CD4-positive, alpha-beta T cell treated with Interleukin-10 for 1 hour (primary cell): ENCODE measurements at regions not wholly inside any gene's neighbourhood (a gene's known extent, or its start where the extent isn't known, plus 50 kb on each side); places are given as distances from the start of the nearest gene placed in this dataset.
"Not testable (repeated sequence)": the region's sequence is repeated elsewhere in the genome, so short reads cannot be mapped to it uniquely, and the experiment has no call there.

Source experiments
- DNase-seq: peaks from one replicate; pipeline ENCODE4 v3.0.0-alpha.2; 2020

DNA sequence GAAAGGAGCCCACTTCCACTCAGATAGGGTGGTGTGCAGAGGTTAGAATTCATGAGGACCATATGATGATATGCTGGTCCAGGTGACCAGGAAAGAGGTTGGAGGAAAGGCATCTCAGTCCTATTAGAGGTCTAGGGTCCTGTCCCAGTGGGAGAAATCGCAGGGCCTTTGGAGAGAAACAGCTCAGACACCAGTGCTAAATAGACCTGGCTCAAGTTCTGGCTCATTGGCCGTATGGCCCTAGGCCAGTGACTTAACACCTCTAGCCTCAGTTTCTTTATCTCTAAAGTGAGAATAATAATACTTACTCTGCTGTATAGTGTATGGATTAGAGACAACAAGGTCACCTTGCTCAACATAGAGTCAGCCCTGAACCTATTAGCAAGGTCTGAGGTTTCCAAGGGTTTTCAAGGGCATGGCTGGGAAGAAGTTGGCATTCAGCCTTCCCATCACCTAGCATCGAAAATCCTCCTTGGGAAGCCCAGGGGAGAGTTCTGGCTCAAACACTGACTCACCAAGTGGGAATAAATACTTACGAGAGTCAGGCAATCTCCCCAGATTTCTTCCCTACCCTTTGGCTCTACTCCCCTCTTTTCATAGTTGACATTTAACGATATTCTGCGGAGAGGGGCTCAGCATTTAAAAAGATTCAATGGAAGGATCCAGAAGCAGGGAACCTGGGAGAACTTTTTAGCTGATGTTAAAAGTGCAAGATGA, 473.1 kb upstream of the PODXL start:
- no peak for DNase-seq

DNA sequence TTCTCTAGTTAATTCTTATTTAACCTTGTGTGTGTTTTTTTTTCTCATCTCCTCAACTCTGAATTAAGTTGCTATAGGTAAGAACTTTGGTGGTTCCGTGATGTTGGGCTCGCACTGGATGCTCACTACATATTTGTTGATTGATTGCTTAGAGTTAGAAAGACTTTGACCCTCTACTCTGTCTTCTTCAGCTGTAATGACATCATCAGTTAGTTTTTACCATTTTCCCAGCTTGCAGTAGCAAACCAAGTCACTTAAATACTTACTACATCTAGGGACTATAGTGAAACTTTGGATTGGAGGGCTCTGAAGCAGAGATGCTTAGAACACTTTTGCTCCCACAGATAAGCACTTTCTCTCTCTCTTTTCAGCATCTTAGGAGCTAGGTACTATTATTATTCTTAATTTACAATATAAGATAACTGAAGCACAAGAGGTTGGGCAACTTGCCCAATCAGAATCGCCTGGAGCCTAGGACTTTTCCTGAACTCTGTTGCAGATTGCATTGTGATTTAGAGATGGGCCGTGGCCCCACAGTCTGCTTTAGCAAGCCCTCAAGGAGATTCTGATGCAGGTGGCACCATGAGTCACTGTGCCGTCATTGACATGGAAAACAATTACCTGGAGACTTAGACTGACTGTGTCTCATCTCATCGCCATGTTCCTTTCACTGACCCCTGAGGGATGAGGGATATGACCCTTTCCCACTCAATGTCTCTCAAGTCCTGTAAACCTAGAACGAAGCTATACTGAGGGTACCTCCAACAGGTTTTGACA, 471.9 kb upstream of the PODXL start:
- DNase-seq = no peak

DNA sequence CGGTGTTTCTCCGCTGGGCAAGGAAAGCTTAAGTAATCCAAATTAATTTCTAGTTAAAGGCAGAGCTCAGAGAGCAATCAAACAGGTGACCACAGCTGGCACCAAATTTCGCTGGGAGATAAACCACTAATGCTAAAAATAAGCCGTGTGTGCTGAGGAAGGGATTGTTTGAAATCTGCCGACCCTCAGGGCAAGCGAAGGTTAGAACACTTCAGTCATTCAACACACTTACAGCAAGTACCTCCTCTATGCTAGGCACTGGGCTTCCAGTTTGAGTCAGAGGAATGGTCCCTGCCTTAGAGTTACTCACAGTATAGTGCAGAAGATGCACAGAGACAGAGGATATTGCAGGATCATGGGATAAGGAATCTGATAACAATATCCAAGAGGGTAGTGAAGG, 467.9 kb upstream of the PODXL start:
- no peak for DNase-seq

DNA sequence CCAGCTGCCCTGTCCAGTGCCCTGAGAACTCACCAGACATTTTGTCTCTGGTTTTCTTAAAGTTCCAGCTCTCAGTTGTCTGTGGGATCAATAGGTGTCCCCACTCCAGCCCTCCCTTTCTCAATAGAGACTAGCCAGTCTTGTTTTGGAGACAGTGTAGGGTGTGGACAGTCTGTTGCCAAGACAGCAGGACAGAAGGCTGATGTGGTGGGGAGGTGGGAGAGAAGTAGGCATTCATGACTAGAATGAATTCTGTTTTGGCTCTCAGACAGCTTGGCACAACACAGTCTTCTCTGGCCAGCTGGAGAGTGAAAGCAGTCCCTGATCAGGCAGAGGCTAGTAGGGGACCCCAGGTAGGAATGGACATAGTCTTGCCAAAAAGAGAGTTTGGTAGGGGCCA, 467.0 kb upstream of the PODXL start:
- DNase-seq = no peak

DNA sequence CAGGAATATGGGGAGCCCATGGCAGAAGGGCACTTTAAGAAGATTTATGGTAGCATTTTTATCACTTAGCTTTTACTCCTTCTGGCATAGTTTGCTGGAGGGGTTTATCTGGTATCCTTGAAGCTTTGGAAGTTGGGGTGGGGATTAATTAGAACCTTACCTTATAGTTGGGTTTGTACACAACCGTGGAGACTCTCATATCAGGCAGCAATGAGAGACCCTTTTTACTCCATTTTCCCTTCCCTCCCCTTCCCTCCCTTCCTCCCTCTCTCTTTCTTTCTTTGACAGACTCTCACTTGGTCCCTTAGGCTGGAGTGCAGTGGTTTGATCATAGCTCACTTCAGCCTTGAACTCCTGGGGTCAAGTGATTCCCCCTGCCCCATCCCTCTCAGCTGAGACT, 465.8 kb upstream of the PODXL start:
- no peak for DNase-seq

DNA sequence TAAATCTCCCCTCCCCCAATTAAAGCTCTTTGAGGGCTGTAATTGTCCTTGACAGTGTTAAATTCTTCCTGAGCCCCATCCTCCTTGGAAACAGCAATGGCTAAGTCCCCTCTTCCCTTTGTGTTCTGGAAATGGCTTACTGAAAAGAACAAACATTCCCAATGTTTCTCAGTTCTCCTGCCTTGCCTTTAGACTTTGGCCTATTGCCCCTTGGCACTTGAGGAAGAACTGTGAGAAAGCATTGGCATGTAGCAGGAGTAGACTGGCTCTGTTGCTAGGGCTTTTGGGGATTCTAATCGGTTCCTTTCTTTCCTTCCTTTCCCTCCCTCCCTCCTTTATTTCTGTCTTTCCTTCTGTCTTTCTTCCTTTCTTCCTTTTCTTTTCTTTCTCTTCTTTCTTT, 463.3 kb upstream of the PODXL start:
- no peak for DNase-seq

DNA sequence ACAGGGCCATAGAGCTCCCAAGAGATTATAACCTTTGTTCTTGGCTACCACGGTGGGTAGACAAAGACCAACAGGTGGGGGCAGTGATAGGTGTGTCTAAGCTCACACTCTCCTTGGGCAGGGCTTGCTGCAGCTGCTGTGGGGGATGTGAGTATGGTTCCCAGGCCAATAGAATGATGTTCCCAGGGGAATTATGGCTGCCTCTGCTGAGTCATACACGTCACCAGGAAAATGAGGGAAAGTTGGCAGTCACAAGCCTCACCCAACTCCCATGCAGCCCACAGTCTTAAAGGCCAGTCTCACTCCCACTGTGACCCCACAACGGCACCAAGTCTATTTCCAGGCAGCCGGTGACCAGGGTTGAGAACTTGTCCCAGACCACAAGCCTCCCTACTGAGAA, 453.4 kb upstream of the PODXL start:
- no peak for DNase-seq

DNA sequence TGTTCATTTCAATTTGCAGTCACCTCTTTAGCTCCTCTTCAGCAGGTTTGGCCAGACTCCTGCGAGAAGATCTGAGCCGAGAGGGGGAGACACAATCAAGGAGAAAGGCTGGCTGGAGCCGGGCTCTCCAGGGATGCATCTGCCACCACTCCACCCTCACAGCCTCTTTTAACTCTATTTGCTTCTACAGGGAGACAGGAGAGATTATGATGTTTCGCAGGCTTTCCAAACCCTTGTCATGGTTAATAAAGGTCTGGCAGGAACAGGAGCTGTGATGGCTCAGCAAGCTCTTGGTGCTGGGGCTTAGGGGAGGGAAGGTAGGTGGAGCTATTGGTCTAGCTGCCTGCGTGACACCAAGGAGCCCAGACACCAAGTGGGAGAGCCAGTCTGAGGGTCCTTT, 448.1 kb upstream of the PODXL start:
- DNase-seq = no peak

DNA sequence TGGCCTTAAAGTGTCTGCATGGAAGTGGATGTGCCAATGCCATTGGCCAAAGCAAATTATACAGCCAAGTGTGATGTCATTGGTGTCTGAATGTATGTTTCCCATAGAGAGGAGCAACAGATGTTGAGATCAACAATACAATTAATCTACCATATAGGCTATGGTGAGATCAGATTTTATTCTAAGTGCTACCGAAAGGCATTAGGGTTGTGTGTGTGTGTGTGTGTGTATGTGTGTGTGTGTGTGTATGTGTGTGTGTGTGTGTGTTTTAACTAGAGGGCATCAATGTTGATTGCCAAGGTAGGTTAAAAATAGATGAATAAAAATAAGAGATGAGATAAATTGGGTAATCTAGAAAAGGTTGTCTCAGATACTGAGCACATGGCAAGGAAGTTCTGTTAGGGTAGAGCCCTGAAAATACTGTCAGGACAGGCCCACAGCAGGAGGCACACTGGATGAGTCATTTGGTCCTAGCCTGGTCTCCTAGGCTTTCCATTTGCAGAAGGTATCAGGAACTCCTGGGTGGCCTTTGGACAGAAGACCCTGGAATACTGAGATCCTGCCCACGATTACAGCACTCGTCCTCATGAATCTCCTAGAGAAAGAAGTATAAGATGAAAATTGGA, 446.0 kb upstream of the PODXL start:
- DNase-seq = no peak

DNA sequence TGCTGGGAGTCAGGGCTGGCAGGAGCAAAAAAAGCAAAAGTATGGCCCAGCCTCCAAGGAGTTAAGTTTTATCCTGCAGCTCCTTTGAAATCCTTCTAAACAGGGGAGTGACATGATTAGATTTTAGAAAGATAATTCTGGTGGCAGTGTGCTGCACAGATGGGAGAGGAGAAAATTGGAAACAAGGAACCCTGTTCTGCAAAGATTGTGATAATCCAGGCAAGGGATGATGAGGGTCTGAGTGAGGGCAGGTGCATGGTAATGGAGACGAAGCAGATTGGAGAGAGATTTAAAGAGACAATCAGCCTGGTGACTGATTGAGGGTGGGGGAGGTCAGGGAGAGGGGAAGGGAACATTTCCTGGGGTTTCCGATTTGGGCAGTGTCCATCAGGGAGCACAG, 444.7 kb upstream of the PODXL start:
- DNase-seq = no peak

DNA sequence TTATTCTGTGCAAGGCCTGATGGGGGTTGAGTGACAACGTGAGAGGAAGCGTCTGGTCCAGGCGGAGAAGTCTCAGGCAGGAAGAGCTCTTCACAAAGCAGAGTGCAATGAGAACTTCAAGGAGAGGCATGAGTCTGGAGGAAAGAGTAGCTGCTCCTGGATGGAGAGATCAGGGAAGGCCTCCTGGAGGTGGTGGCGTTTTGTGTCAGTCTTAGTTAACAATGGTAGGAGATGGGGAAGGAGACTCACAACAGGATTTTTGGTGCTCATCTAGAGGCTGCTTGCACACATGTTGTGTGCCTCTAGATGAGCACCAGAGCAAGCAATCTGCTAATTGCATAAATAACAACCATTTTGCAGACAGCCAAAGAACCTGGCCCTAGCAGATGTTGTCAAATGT, 442.8 kb upstream of the PODXL start:
- DNase-seq = no peak

DNA sequence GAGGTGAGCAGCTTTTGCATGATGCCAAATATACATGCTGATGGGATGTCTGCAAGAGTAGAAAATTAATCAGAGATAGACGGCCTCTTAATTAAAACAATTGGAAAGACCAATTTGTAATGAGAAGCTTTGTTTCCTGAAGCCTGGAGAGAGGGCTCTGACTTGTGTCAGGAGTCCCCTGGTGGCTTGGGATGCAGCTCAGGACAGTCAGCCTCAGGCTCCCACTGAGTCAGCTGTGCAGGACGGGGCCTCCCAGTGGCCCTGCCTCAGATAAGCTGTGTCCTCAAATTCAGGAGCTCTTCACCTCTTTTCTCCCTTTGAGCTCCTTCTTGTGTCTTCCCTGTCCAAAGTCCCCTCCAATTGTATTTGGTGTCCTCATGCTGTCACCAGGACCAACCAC, 438.9 kb upstream of the PODXL start:
- no peak for DNase-seq

DNA sequence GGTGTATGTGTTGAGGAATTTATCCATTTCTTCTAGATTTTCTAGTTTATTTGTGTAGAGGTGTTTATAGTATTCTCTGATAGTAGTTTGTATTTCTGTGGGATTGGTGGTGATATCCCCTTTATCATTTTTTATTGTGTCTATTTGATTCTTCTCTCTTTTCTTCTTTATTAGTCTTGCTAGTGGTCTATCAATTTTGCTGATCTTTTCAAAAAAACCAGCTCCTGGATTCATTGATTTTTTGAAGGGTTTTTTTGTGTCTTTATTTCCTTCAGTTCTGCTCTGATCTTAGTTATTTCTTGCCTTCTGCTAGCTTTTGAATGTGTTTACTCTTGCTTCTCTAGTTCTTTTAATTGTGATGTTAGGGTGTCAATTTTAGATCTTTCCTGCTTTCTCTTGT, 424.6 kb upstream of the PODXL start:
- not testable (repeated sequence) for DNase-seq

DNA sequence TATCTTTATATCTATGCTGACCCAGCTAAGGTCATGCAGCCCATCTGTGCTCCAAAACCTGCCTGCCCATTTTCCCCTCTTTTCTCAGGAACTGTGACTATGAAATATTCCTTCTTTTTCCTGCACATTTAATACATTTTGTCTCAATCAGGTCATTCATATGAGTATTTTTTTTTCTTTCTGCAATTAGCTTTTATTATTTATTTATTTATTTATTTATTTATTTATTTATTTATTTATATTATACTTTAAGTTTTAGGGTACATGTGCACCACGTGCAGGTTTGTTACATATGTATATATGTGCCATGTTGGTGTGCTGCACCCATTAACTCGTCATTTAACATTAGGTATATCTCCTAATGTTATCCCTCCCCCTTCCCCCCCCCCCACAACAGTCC, 421.7 kb upstream of the PODXL start:
- DNase-seq = not testable (repeated sequence)

DNA sequence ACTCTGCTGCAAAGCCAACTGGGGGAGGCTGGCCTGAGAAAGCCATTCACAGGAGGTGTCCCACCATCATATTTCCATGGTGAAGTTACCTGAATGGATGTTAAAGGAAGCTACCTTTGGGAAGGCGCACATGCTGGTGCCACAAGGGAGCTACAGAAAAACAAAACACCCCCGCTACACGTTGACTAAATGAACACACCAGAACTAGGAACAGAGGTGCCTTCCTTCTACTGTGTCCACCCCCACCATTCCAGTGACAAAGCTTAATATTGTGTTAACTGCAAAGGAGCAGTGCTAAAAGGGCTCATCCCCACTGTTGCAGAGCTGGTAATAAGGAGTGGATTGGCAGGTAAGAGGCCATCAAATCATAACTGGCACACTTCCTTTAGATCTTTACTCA, 420.0 kb upstream of the PODXL start:
- DNase-seq = no peak

DNA sequence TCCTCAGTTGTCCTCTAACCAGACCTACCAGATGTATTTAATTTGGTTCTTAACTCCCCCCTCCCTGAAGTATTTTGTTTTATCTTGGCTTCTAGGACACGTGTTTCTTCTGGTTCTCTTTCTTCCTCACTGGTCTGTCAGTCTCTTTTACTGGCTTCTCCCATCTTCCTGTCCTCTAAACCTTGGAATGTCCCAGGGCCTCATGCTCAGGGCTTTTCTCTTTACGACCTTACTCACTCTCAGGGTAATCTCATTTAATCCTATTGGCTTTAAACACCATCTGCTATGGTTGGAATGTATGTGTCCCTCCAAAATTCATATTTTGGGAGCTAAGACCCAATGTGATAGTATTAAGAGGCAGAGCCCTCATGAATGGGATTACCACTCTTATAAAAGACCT, 418.2 kb upstream of the PODXL start:
- no peak for DNase-seq

DNA sequence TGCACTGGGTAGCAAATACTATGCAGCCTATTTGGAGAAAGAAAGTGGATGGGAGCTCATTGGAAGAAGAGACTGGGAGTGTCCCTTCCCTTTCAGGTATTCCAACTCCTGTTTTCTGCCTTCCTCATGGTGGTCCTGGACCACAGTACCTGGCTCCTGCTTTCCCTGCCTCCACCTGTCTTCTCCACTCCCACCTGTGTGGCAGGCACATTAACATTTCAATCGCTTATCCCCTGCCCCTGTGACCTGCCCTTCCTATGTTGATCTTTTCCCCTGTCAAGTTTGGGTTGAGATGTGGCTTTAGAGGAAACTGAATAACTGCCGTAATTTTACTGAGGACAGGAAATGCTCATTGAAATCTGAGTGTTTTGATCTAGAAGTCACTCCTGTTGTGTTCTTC, 415.8 kb upstream of the PODXL start:
- DNase-seq = no peak

DNA sequence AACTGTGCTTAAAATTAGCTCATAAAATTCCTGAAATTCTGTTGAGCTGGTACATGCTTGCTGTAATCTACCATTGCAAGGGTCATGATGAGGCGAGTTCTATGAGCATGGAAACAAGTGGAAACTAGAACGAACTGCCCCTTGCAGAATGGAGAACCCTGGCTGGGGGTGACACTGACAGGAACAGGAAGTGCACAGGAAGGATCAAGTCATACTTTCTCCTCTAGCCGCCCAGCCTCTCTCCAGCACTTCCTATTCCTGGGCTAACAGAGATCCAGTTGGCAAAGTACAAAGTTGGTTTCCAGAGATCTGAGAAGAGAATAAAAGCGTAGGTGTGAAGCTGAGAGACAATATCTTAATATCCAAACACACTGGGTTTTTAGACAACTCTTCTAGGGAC, 414.2 kb upstream of the PODXL start:
- no peak for DNase-seq

DNA sequence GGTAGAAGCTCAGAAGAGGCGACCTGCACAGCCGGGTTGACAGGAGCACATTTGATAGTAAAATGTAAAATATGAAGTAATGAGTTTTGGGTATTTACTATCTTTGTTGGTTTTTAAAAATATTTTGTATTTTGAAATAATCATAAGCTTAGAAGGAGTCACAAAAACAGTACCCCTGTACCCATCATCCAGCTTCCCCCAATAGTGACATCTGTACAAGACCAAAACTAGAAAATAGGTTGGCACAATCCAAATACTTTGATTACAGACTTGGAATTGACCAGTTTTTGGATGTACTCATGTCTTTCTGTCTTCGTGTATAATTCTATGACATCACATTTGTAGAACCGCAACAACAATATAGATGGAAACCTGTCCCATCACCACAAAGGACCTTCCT, 413.1 kb upstream of the PODXL start:
- no peak for DNase-seq

DNA sequence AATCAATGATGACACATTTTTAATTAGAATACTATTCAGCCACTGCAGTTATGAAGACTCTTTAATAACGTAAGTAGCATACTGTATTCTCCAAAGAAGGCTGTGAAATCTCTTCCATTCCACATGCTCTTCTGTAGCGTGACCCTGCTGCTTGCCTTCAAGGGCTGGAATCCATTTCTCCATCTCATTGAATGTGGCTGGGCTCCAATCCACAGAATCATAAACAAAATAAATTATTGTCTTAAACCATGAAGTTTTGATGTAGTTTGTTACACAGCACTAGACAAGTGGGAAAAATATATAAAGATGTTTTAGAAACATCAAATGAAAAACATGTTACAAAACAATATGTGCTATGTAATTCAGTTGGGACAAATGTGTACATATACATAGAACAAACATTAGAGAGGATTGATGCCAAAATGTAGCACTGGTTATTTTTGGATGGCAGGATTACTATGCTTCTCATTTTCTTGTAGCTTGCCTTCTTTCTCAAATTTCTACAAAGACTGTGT, 410.8 kb upstream of the PODXL start:
- no peak for DNase-seq

DNA sequence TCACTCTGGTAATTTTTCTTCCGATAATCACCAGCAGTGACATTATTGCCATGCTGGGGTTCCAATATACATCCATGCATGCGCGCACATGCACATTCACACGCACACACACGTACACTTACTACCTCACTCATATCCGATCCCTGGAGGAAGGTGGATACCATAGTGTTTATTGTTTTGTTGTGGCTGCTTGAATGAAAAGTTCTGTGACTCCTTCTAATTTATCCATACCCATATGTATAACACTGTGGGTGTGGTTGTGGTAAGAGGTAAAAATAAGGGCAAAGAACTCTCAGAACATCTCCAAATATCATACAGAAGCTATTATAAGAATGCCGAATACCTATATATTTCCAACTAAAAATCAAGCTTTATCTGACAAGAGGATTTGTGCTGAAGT, 407.8 kb upstream of the PODXL start:
- DNase-seq = no peak

DNA sequence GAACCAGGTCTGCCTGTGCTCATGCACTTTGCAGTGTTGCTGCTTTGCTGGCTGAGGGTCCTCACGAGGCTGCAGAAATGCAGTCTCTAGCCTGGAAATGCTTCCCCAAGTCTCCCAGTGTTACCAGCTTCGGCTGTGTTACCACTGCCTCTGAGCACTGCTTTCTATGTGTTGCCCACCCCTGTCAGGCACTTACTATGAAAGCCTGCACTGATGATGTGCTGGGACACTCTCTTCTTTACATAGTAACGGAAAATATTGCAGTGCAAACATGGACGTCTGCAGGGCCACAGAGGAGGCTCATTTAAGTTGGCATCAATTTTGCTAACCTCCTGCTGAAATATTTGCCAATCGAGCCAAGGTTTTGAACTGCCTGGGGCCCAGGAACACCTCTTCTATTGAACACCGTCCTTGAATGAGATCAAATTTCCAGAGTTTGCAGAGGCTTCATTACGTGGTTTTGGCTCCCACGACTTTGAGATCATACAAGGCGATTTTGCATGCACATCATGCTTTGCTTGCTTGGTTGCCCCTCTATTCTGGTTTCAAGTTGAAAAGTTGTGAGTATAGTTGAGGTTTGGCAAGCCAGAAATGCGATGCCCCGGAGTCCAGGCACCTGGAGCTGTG, 404.7 kb upstream of the PODXL start:
- DNase-seq = no peak

DNA sequence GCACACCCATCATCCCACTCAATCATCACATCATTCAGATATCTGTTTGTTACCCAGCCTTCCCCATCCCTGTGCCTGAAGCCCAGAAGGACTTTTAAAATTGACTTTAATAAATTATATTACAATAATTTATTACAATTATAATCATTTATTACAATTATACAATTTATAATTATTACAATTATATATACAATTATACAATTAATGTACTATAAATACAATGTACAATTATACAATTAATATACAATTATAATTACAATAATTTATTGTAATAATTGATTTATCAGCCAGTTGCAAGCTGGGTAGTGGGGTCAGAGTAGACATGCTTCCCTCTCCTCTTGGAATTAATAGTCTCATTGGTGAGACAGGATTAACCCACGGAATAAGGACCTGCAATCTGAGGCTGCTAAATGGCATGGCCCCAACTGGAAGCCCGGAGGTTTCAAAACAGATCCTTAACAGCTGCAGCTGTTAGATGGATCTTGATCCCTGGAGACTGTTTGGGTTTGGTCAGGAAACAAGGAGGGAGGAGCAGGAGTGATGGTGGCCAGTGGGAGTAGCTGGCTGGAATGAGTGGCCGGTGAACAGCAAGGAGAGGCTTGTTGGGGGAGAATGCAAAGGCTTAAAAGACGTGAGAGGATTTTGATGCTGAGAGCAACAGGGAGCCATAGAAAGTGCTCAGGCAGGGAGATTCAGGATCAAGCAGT, 402.8 kb upstream of the PODXL start:
- DNase-seq = no peak
